SKM-1 treated with dmso at 0.1 percent for 144 hours (cell line): ENCODE measurements at regions not wholly inside any gene's neighbourhood (a gene's known extent, or its start where the extent isn't known, plus 50 kb on each side); places are given as distances from the start of the nearest gene placed in this dataset.

Experiments used
- DNase-seq: peaks from one replicate; lab custom pipeline; 2025; ENCODE audit not compliant: unreplicated experiment; lab: John Stamatoyannopoulos, UW

GRCh38 chr1:189349607-189350006 lies 1128.1 kb downstream of the BRINP3 start:
- DNase-seq = no peak

- no peak for DNase-seq
Observed at GRCh38 chr1:189350983-189351616, 1126.6 kb downstream of the BRINP3 start.

- DNase-seq = no peak
Observed at GRCh38 chr1:189351960-189352359, 1125.7 kb downstream of the BRINP3 start.

DNA sequence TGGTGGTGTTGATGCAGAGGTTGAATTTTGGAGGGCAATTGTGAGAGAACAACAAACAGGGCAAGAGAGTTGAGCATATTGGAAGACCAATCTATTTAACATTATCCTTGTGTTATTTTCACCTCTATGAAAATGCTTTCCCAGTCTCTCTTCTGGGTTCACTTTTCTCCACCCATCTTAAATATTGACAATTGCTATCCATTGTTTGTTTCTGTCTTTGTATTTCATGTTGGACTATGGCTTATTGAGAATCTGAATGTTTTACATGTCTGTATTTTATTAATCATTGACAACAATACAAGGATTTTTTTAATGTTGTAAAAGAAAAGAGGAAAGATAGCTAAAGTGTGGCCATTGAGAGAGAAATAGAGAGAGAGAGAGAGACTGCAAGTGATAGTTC lies 1121.5 kb downstream of the BRINP3 start:
- DNase-seq = no peak

DNA sequence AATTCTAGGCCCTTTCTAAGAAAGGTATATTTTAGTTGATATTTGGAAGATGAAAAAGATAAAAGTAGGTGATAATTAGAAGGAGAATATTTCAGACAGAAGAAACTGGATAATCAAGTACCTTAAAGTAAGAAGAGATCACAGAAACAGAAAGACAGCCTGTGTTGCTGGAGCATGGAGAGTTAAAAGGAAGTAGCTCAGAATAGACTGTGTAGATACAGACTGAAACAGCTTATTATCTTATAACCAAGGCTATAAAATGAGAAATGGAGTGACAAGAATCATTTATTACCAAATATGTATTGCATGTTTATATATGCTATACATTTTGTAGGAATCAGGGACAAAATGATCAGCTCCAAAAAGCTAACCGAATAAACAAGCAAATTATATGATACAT lies 1120.3 kb downstream of the BRINP3 start:
- DNase-seq = no peak

DNA sequence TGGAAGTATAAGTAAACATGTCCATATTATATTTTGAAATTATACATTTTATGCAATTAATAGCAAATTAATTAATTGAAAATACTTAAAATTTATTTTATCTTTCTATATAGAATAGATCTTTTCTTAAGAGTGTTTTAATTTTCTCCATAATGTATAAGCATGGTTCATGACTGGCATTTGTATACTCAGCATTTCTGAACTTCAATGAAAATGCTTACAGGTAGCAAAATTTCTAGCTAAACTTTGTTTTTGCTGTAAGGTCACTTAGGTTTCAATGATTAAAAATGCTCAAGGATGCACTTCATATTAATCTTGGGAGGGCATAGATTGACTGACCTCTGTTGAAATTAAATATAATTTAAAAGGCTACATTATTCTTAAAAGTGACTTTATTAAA lies 1108.1 kb downstream of the BRINP3 start:
- no peak for DNase-seq

GRCh38 chr1:189374816-189375215 lies 1102.8 kb downstream of the BRINP3 start:
- no peak for DNase-seq

DNA sequence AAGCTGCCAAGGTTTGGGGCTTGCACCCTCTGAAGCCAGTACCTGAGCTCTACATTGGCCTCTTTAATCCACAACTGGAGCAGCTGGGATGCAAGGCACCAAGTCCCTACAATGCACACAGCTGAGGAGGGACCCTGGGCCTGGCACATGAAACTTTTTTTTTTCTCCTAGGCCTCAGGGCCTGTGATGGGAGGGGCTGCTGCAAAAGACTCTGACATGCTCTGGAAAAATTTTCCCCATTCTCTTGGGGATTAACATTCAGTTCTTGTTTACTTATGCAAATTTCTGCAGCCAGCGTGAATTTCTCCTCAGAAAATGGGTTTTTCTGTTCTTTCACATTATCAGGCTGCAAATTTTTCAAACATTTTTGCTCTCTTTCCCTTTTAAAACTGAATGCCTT lies 1072.2 kb downstream of the BRINP3 start:
- DNase-seq = no peak

- DNase-seq = no peak
Observed at GRCh38 chr1:189409774-189410173, 1067.9 kb downstream of the BRINP3 start.

GRCh38 chr1:189424746-189425331 lies 1052.8 kb downstream of the BRINP3 start:
- DNase-seq = no peak

DNA sequence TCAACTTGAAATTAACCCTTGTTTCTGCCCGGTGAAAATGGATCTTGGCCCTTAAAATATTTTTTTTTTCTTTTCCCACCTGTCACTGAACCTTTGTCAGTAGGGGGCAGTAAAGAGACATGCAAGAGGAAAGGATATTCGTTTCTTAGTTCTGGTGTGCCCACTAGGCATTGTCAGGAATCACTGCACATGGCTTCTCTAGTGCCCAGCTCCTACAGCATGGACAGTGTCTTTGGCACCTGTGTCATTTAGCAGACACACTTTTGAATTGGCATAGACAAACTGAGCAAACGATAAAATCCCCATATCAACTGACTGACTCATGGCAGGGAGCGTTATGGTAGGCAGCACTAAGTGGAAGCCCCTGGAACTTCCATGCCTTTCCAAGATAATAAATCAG lies 1048.1 kb downstream of the BRINP3 start:
- DNase-seq = peak; percentile 57

- peak; percentile 7 for DNase-seq
Observed at GRCh38 chr1:189431447-189431846, 1046.2 kb downstream of the BRINP3 start.

DNA sequence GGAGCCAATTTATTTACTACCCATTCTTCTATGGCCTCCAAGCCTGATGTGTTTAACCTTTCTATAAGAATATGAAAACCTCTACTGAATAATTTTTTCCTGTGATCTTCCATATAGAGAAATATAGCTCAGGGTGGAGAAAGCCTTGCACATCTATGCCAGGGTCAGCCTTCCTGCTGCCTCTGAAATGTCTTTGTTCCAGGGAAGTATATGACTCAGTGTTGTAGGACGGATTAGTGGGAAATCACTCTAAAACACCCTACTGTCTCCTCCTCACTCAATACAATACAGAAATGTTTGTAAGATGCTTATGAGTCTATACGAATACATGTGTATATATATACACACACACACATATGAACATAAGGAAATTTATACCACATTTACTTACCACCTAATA lies 1044.9 kb downstream of the BRINP3 start:
- no peak for DNase-seq

DNA sequence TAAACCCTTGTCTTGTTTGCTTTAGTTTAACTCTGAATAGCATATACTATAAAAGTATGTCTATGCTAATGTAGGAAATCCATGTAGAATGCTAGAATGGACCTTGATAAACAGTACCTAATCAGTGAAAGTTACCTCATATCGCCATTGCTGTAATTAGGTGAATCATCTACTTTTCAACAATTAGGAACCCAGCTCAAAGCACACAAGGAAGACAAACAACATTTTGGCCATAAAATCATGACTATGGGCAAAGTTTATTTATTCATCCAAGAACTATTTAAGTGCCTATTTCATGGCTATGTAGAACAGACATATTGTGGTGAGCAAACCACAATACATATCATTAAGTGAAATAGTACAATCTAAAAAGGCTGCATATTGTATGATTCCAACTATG lies 1043.2 kb downstream of the BRINP3 start:
- no peak for DNase-seq

DNA sequence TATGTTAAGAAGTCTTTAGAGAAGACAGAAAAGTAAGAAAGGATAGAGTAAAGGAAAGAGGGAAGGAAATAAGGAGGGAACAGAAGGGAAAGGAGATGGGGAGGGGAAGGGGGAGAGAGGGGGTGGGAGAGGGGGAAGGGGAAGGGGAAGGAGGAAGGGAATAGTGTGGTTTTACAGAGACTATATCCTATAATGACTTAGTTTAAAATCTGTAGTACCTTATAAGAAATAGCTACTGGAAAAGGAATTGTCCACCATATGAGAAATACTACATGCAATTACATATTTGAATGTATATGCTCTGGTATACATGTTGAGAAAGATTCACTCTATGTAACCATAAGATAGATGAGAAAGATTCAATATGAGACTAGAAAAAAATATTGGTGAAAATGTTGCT lies 1042.3 kb downstream of the BRINP3 start:
- DNase-seq = no peak

GRCh38 chr1:189438808-189439207 lies 1038.9 kb downstream of the BRINP3 start:
- DNase-seq = no peak

- no peak for DNase-seq
Observed at GRCh38 chr1:189463166-189463565, 1014.5 kb downstream of the BRINP3 start.

DNA sequence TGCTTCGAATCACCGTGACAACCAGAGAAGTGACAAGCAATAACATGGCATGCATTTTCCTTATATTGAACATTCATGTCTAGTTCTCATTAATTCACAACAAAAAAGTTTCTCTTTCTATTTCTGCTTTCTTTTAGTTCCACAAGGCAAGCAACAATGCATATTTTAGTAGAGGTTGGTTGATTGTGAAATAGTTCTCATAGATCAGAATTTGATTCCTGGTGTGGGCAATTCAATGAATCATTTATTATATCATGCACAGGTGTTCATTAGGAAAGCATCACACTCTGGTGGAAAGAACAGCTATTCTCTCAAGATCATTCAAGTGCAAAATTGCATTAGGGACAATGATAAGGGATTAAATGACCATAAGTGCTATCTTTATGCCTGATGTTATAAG lies 980.9 kb downstream of the BRINP3 start:
- no peak for DNase-seq

- no peak for DNase-seq
Observed at GRCh38 chr1:189499736-189500135, 977.9 kb downstream of the BRINP3 start.

- no peak for DNase-seq
Observed at GRCh38 chr1:189500778-189501177, 976.9 kb downstream of the BRINP3 start.

DNA sequence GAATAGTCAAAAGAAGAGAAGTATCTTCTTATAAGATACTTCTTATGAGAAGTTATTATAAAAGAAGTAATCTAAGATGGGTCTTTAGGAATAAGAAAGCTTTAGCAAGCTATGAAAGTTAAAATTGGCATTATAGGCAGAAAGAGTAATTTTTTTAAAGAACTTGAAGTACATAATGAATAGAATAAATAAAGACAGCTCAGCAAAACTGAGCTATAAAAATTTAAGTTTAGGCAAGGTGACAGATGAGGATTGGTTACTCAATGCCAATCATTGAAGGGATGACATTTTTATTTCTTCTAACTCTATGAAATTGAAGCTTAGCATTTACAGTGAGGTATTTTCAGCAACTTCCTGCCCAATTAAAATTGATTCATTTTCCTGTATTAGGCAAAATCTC lies 966.8 kb downstream of the BRINP3 start:
- no peak for DNase-seq

GRCh38 chr1:189513091-189513490 lies 964.6 kb downstream of the BRINP3 start:
- no peak for DNase-seq

GRCh38 chr1:189522441-189522840 lies 955.2 kb downstream of the BRINP3 start:
- no peak for DNase-seq
